AG09309 (cell line): ENCODE measurements at regions not wholly inside any gene's neighbourhood (a gene's known extent, or its start where the extent isn't known, plus 50 kb on each side); places are given as distances from the start of the nearest gene placed in this dataset.
A peak's percentile ranks its signal among the peaks of the same experiment; 100 is the strongest.
"Not testable (repeated sequence)": the region's sequence is repeated elsewhere in the genome, so short reads cannot be mapped to it uniquely, and the experiment has no call there.

Experiments
- DNase-seq: peaks from one replicate; pipeline ENCODE4 v3.0.0-alpha.2; 2010; ENCODE audit warnings: low read depth
- H3K4me3 ChIP-seq: 2 replicates; pipeline ENCODE4 v1.5.1; 2011; ENCODE audit warnings: mild to moderate bottlenecking, low read depth, low read length, moderate library complexity; ENCODE audit not compliant: control insufficient read depth
- CTCF ChIP-seq: IDR thresholded peaks from 2 replicates; pipeline ENCODE4 v1.5.1; 2011; ENCODE audit warnings: mild to moderate bottlenecking, low read depth, low read length, inconsistent platforms; ENCODE audit not compliant: insufficient read depth, control insufficient read depth; ENCODE audit errors: missing control alignments

- DNase-seq = no peak
- H3K4me3 ChIP-seq = no peak overlapping the region
- no peak for TF ChIP-seq CTCF
Measured at GRCh38 chr3:182650568-182651128, 142.7 kb upstream of the ATP11B start.

GRCh38 chr3:182651461-182651860 is 141.8 kb upstream of the ATP11B start:
- no peak overlapping the region for H3K4me3 ChIP-seq
- TF ChIP-seq CTCF = no peak
- DNase-seq = no peak

- not testable (repeated sequence) for DNase-seq, H3K4me3 ChIP-seq
Measured at GRCh38 chr3:182653065-182653464, 140.2 kb upstream of the ATP11B start.

GRCh38 chr3:182668541-182668940 is 124.8 kb upstream of the ATP11B start:
- H3K4me3 ChIP-seq = no peak overlapping the region
- DNase-seq = no peak
- no peak for TF ChIP-seq CTCF

- no peak for DNase-seq
- no peak overlapping the region for H3K4me3 ChIP-seq
- TF ChIP-seq CTCF = no peak
Measured at GRCh38 chr3:182668974-182669373, 124.3 kb upstream of the ATP11B start.

GRCh38 chr3:182671541-182671940 is 121.8 kb upstream of the ATP11B start:
- no peak for DNase-seq
- H3K4me3 ChIP-seq = no peak overlapping the region
- TF ChIP-seq CTCF = no peak

- H3K4me3 ChIP-seq = no peak overlapping the region
- peak; percentile 5 for DNase-seq
- no peak for TF ChIP-seq CTCF
Measured at GRCh38 chr3:182671942-182672341, 121.4 kb upstream of the ATP11B start.
